ENCODE measurements at regions not wholly inside any gene's neighbourhood (a gene's known extent, or its start where the extent isn't known, plus 50 kb on each side); places are given as distances from the start of the nearest gene placed in this dataset.

GRCh38 chr13:73913751-73914518 lies 220.3 kb downstream of the KLF12 start:
- H3K9me3 ChIP-seq (replicated peaks in 1 of 2; ENCODE audit: control insufficient read depth in 1 of 2, insufficient read depth in 1 of 2, low read length in 2 of 2): no peaks in the 10 kb centered on the region
- no peak for TF ChIP-seq CTCF (IDR thresholded peaks at IDR 0.05)
- H3K79me2 ChIP-seq (ENCODE audit: insufficient read depth, low read length): no peaks in the 10 kb centered on the region
- no peaks in the 10 kb centered on the region for H3K36me3 Mint-ChIP-seq
- H3K27ac Mint-ChIP-seq: no peak overlapping the region
- no peak overlapping the region for H2AFZ ChIP-seq (ENCODE audit: insufficient read depth, low read depth, low read length, poor library complexity, severe bottlenecking)
- H3K27me3 Mint-ChIP-seq (ENCODE audit: low read depth in 3 of 3): peaks cover 0 to 2% (median 0%) of the 10 kb centered on the region in 3 donors
- intact Hi-C loops (cut with micrococcal nuclease): no loop called here
- H3K4me3 Mint-ChIP-seq: no peak overlapping the region
- no peak overlapping the region for H3K9ac ChIP-seq (ENCODE audit: insufficient read depth, low read length, poor library complexity, severe bottlenecking)
- no peak overlapping the region for H3K4me3 ChIP-seq (replicated peaks in 1 of 3; ENCODE audit: low read depth in 2 of 3, low read length in 3 of 3)
- no peaks in the 10 kb centered on the region for H3K36me3 ChIP-seq (replicated peaks in 1 of 2; ENCODE audit: control insufficient read depth in 1 of 2, insufficient read depth in 2 of 2, low read length in 2 of 2)
- no peaks in the 10 kb centered on the region for H3K27me3 ChIP-seq (ENCODE audit: control insufficient read depth in 2 of 2, insufficient read depth in 2 of 2, low read length in 2 of 2)
- H3K4me1 ChIP-seq (ENCODE audit: control insufficient read depth in 1 of 2, insufficient read depth in 2 of 2, low read length in 2 of 2): no peaks in the 10 kb centered on the region
- H4K20me1 ChIP-seq (ENCODE audit: insufficient read depth, low read length): no peaks in the 10 kb centered on the region
- no peaks in the 10 kb centered on the region for H3K4me1 Mint-ChIP-seq
- DNase-seq: no peak
- H3K9me3 Mint-ChIP-seq: peaks cover 0 to 5% (median 0%) of the 10 kb centered on the region in 7 donors
- no peak overlapping the region for H3K4me2 ChIP-seq (replicated peaks; ENCODE audit: extremely low read depth, low read length, poor library complexity, severe bottlenecking)
- no peak overlapping the region for H3K27ac ChIP-seq (ENCODE audit: low read depth in 1 of 2, low read length in 2 of 2)
- WGBS (ENCODE audit: insufficient coverage): 100% methylated on average over 1 of the region's 4 CpGs

GRCh38 chr13:73913079-73913740 lies 221.0 kb downstream of the KLF12 start:
- DNase-seq: no peak
- no peaks in the 10 kb centered on the region for H3K4me1 ChIP-seq (ENCODE audit: control insufficient read depth in 1 of 2, insufficient read depth in 2 of 2, low read length in 2 of 2)
- H2AFZ ChIP-seq (ENCODE audit: insufficient read depth, low read depth, low read length, poor library complexity, severe bottlenecking): no peak overlapping the region
- H3K4me1 Mint-ChIP-seq: no peaks in the 10 kb centered on the region
- H3K36me3 ChIP-seq (replicated peaks in 1 of 2; ENCODE audit: control insufficient read depth in 1 of 2, insufficient read depth in 2 of 2, low read length in 2 of 2): no peaks in the 10 kb centered on the region
- H4K20me1 ChIP-seq (ENCODE audit: insufficient read depth, low read length): no peaks in the 10 kb centered on the region
- 100% methylated on average over 2 of the region's 4 CpGs for WGBS (ENCODE audit: insufficient coverage)
- no peak overlapping the region for H3K4me3 Mint-ChIP-seq
- H3K9ac ChIP-seq (ENCODE audit: insufficient read depth, low read length, poor library complexity, severe bottlenecking): no peak overlapping the region
- H3K27ac ChIP-seq (ENCODE audit: low read depth in 1 of 2, low read length in 2 of 2): no peak overlapping the region
- H3K9me3 Mint-ChIP-seq: peaks cover 0 to 5% (median 0%) of the 10 kb centered on the region in 7 donors
- no peak for TF ChIP-seq CTCF (IDR thresholded peaks at IDR 0.05)
- intact Hi-C loops (cut with micrococcal nuclease): no loop called here
- no peaks in the 10 kb centered on the region for H3K27me3 ChIP-seq (ENCODE audit: control insufficient read depth in 2 of 2, insufficient read depth in 2 of 2, low read length in 2 of 2)
- H3K27me3 Mint-ChIP-seq (ENCODE audit: low read depth in 3 of 3): peaks cover 0 to 2% (median 0%) of the 10 kb centered on the region in 3 donors
- no peaks in the 10 kb centered on the region for H3K9me3 ChIP-seq (replicated peaks in 1 of 2; ENCODE audit: control insufficient read depth in 1 of 2, insufficient read depth in 1 of 2, low read length in 2 of 2)
- H3K4me2 ChIP-seq (replicated peaks; ENCODE audit: extremely low read depth, low read length, poor library complexity, severe bottlenecking): no peak overlapping the region
- H3K36me3 Mint-ChIP-seq: no peaks in the 10 kb centered on the region
- no peak overlapping the region for H3K4me3 ChIP-seq (replicated peaks in 1 of 3; ENCODE audit: low read depth in 2 of 3, low read length in 3 of 3)
- no peaks in the 10 kb centered on the region for H3K79me2 ChIP-seq (ENCODE audit: insufficient read depth, low read length)
- H3K27ac Mint-ChIP-seq: no peak overlapping the region

Measured in CD14-positive monocyte (primary cell).